Omental fat pad (tissue), 3 donors: ENCODE measurements at regions not wholly inside any gene's neighbourhood (a gene's known extent, or its start where the extent isn't known, plus 50 kb on each side); places are given as distances from the start of the nearest gene placed in this dataset.

Experiments used
- ATAC-seq: fragments of 150-250 bp; one replicate; pipeline ENCODE4 v1.9.1; 2016; ENCODE audit warnings: mild to moderate bottlenecking, moderate library complexity; ENCODE audit not compliant: low FRiP score
- DNase-seq: peaks from one replicate; pipeline ENCODE4 v3.0.0-alpha.2; 2019; ENCODE audit warnings: low spot score
- CTCF ChIP-seq, 3 donors: fragments of 450-650 bp; IDR thresholded peaks; one replicate each; pipeline ENCODE4 v1.5.1; 2016 to 2017; ENCODE audit warnings: antibody characterized with exemption in 3 of 3, mild to moderate bottlenecking in 3 of 3, moderate library complexity in 2 of 3

- no peak for DNase-seq
- no peak for ATAC-seq
- TF ChIP-seq CTCF (IDR thresholded peaks at IDR 0.05) = no peak
These were observed 62.5 kb upstream of the PTPN3 start for GRCh38 chr9:109560470-109561132.

- DNase-seq (no peak), ATAC-seq (no peak)
- TF ChIP-seq CTCF (IDR thresholded peaks at IDR 0.05) = no peak
These were observed 63.0 kb upstream of the PTPN3 start for GRCh38 chr9:109561137-109561536.

GRCh38 chr9:109568089-109568488, 70.0 kb upstream of the PTPN3 start:
- no peak for TF ChIP-seq CTCF (IDR thresholded peaks at IDR 0.05)
- ATAC-seq (no peak), DNase-seq (no peak)

- ATAC-seq = no peak
- no peak for TF ChIP-seq CTCF (IDR thresholded peaks at IDR 0.05)
- no peak for DNase-seq
These were observed 70.6 kb upstream of the PTPN3 start for GRCh38 chr9:109568568-109569210.

- ATAC-seq (no peak), DNase-seq (no peak)
- peak in 1 of 3 donors; percentile 27 for TF ChIP-seq CTCF (IDR thresholded peaks at IDR 0.05)
These were observed 76.2 kb upstream of the PTPN3 start for GRCh38 chr9:109574061-109574882.

GRCh38 chr9:109576762-109577161, 78.7 kb upstream of the PTPN3 start:
- DNase-seq (no peak), ATAC-seq (no peak)
- no peak for TF ChIP-seq CTCF (IDR thresholded peaks at IDR 0.05)
